ENCODE measurements at regions not wholly inside any gene's neighbourhood (a gene's known extent, or its start where the extent isn't known, plus 50 kb on each side); places are given as distances from the start of the nearest gene placed in this dataset.
"Not testable (repeated sequence)": the region's sequence is repeated elsewhere in the genome, so short reads cannot be mapped to it uniquely, and the experiment has no call there.

DNA sequence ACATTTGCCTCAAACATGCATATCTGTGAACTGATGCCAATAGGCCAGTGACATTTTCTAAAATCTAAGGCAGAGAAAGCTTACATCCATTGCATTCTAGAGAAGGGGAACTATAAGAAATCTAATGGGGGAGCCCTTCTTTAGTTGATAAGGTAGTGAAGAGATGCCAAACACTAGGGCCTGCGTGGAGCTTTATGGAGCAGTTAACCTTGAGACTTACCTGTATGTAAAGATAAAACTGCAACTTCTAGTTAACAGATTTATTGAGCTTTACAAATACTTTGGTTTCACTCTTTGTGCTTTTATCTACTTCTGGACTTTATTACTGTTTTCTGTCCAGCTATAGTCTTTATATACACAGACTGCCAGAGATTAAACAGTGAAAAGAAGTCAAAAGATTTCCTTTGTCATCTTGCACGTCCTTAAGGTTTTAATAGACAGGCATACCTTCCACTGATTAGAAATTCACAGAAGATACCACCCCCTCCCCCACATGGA is 457.6 kb downstream of the KLF12 start:
- no peak for DNase-seq (ENCODE audit: low read depth)

DNA sequence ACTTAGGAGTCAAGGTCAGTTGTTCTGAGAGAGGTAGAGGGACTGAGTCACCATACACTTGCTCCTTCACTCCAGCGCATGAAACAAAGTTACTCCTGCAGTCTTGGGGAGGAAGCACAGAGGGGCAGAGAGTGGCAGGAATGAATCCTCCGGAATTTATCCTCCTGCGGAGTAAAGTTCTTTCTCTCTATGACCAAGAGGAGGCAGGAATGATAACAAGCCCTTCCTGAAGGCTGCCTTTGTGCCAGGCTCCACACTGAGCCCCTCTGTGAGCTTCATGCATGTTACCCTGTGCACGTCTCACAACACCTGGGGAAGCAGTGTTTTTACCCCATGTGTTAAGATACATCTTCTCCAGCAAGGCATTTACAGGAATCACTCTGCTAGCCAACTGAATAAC is 458.4 kb downstream of the KLF12 start:
- no peak for DNase-seq (ENCODE audit: low read depth)

DNA sequence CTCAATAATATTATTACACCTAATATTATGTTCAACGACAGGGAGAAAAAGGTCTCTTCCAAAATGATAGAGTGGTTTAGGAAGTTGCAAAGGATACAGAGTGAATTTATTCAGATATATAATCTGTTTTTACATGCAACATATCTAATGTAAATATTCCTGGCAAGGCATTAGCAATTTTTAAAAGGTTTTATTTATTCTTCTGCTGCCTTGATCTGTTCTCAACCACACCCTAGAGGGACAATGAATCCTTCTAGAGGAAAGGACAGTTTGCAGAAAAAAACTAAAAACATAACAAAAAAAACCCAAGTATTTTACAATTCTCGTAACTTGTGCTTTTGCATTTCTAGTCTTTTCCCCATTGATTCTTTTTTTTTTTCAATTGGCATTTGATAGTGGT is 459.6 kb downstream of the KLF12 start:
- no peak for DNase-seq (ENCODE audit: low read depth)

DNA sequence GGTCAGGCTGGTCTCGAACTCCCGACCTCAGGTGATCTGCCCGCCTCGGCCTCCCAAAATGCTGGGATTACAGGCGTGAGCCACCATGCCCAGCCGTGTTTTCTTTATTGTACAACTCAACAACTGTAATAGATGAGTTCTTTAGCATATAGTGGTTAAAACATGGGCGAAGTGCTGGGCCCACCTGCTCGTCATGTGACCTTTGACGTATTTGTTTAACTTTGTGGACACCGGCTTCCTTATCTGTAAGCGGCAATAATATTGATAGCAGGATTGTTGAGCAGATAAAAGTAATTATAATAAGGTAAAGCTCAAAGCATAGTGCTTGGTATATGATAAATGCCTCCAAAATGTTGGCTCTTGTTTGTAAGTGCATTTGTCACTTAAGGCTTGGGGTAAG is 460.3 kb downstream of the KLF12 start:
- no peak for DNase-seq (ENCODE audit: low read depth)

DNA sequence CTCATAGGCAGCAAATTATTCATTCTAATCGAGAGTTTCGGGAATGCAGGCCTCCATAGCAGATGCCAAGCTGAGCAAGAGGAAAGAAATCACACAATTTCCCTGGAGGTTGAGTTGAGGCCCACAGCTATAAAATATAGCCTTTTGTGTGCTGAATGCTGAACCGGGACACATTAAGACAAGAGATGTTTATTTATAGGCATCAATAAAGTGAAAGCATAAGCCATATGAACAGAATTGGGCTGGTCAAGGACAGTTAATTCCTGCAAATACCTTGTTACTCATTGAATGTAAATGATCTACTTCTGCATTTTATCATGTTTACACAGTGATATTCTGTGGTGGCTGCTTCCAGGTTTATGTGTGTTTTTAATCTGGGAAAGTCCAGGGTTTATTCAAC is 461.7 kb downstream of the KLF12 start:
- no peak for DNase-seq (ENCODE audit: low read depth)

DNA sequence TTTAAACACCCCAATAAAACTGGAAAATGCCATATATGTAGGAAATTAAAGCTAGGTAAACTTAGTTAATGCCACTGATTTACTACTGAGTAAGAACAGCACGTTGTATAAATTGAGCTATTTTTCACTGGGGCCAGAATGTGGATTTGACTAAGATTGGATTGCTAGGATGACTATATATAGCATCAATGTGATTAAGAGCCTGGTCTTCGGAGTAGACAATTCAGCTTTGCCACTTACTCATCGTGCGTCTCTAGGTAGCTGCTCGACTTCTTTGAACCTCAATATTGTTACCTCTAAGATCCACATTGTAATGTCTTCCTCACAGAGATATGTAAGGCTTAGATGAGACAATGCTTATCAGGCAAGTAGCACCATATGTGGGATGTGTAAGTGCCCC is 462.5 kb downstream of the KLF12 start:
- DNase-seq (ENCODE audit: low read depth), result no peak

DNA sequence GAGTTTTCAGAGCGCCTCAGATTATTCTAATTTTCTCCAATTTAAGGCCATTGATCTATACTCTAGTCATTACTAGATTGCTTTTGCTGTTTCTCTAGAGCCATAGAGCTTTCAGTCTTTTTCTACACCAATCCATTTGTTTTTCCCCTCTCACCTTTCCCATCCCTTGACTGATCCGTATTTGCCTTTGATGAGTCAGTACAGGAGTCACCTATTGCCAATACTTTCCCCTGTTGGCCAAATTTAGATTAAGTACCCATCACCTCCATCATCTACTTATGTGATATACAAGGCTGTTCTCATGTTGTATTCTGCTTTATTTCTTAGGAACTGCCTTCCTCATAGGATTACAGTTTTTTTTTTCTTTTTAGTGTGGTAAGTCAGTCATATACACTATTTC is 463.2 kb downstream of the KLF12 start:
- no peak for DNase-seq (ENCODE audit: low read depth)

DNA sequence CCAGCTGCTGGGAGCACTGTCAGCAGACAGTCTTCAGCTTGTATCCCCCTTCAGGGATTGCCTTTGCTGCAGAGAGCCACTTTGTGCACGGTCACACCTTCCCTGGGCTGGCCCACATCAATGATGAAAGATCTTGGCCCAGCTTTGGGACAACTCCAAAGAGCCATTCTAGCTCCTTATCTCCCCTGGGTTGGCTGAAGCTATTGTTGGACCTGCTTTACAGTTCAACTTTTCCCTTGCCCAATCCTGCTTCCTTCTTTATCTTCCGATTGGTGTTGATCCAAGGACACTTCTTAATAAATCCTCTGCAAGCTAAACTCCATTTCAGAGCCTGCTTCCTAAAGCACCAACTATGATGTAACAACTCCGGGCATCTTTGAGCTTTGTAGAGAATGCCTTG is 466.4 kb downstream of the KLF12 start:
- DNase-seq (ENCODE audit: low read depth), result no peak

DNA sequence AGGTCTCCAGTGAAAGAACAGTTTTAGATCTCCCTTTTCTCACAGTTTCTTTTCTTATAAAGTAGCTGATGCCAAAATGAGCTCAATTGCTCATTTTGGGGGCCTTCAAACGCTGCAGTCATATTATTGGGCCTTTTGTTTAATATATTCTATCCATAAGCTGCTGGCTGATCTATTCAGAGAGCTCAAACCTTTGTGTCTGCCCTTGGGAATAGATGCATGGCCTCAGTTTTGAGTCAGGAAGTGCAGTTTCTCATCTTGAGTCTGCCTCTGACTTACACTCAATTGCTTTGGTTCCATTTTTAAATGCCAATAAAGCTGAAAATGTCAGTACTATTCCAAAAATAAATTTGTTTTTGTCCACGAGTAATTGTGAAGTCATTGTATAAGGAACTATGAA is 468.9 kb downstream of the KLF12 start:
- DNase-seq (ENCODE audit: low read depth), result no peak

DNA sequence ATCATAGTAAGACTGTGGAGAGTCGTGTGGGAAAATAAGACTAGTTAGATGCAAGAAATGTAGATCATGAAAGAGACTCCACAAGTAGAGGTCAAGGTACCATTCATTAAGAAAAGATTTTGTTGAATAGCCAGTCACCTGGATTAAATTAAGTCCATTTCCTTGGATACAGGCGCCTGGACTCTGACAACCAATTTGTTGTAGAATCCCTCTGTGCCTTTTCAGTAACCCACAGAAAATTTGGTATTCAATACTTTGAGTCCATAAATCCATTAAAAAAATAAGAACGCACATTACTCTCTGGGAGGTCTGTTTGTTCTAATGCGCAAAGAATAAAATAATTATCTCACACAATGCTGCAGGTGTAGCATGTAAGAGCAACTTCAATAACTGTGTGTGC is 469.4 kb downstream of the KLF12 start:
- no peak for DNase-seq (ENCODE audit: low read depth)

DNA sequence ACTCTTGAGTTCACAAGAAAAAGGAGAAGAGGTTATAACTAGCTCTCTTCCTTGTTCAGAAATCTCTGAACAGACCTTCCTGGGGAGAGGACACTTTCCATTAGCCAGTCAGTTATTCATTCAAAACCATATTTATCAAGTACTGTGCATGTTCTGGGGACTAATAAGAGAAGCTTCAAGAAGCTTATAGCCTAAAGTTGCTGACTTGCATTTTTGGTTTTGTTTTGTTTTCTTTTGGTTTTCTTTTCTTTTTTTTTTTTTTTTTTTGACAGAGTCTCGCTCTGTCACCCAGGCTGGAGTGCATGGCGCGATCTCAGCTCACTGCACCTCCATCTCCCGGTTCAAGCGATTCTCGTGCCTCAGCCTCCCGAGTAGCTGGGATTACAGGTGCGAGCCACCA is 471.4 kb downstream of the KLF12 start:
- no peak for DNase-seq (ENCODE audit: low read depth)

DNA sequence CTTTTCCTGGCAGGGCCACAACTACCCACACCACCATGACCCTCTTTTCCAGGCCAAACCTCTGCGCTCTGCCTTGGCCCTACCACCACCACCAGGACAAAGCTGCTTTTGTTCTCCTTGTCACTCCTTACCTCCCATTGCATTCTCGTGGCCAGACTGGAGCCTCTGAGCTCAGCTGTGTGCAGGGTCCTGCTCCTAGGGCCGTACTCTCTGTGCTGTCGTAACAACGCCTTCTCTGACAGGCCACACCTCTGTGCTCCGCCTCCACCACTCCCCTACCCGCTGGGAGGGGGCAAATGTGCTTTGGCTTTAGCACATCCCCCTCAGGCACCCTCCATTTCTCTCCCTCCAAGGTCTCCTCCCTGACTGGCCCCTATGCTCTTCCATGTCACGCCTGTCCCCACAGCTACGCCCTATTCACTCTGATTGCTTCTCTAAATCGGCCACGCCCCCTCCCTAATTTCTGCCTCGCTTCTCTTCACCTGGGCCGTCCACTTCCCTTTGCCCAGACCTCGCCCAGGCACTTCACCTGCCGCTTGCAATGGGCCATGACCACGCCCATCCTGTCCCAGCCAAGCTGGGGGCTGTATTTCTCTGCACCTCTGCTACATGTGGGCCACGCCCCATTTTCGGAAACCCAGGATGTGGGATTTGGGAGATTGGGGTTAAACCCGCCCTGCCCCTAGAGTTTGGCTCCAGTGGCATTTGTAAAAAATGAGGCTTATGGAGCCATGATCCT is 472.3 kb downstream of the KLF12 start:
- DNase-seq (ENCODE audit: low read depth), result no peak

DNA sequence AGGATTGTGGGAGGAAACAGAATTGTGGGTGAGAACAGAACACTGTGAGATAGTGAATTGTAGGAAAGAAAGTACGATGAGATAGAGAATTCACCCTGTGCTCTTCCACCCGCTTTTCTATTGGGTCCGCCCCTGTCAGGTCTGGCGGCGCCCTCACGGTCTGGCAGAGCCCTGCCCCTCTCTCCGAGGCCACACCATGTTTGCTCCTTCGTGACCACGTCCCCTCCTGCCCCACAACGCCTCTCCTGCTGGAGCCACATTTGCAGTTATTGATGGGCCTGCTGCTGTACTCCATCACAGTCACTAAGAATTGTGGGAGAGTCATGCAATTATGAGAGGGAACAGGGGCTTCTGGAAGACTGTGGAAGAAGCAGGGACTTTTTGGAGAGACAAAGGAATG is 473.1 kb downstream of the KLF12 start:
- no peak for DNase-seq (ENCODE audit: low read depth)

DNA sequence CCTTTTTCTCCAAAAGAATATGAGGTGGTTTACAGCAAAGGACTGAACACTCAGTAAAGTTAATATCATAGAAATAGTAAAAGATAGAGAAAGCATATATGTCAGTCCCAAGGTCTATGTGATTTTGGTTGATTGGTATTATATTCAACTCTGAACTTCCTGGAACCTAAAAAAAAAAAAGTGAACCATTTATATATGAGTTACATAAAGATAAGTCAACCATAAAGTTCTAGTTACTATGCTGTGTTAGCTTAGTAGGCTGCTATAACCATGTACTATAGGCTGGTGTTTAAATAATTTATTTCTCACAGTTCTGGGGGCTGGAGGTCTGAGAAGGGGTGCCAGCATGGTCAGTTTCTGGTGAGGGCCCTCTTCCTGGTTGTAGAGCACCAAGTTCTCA is 475.6 kb downstream of the KLF12 start:
- DNase-seq (ENCODE audit: low read depth), result no peak

DNA sequence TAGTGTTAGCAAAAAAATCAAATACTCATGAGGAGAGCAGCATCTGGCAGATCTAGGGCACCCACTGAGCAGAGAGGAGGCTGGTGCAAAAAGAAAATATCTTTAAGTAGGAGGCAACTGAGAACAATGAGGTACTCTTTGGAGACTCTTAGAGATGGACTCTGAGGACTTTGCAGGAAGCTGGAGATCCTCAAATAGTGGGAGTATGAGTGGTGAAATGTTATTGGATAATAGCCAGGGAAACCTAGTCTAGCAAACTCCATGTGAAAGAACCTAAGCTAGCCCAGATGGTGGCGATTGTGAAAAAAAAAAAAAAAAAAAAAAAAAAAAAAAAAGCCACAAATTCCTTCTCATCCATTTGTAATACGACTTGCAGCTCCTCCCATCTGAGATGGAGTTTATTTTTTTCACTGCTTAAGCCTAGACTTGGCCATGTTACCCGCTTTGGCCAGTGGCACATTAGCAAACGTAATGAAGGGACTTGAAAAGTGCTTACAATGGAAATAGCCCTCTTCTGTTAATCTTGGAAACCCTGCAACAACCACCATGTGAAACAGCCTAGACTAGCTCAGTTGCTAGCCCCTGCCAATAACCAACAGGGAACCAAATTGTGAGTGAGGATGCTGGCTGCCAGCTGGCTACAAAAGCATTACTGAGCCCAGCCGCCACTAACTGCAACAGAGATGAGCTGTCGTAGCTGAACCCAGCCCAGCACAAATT is 476.2 kb downstream of the KLF12 start:
- no peak for DNase-seq (ENCODE audit: low read depth)

DNA sequence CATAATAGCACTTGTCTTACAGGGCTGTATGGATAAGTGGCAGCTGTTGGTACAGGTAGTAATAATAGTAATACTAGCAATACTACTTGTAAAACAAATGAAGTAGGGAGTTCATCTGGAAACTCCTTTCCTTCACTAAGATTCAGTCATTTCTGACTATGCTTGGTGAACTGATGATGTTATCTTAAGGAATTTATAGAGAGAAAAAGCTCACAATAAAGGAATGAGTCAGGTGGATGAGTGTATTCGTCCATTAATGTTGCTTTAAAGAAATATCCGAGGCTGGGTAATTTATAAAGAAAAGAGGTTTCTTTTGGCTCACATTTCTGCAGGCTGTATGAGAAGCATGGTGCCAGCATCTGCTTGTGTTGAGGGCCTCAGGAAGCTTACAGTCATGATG is 477.3 kb downstream of the KLF12 start:
- no peak for DNase-seq (ENCODE audit: low read depth)

DNA sequence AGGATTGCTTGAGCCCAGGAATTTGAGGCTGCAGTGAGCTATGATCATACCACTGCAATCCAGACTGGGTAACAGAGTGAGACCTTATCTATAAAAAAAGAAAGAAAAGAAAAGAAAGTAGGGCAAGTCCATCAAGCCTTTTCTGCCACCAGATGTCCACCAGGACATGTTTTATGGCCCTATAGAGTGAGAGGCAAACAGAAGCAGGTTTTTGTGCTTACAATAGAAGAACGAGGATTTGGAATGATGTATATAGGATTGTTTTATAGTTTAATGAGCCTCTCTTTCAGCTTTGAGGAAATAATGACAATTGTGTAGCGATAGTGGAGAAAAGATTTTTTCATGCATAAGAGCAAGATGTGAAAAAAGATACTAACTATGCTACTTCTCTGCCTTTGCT is 480.5 kb downstream of the KLF12 start:
- DNase-seq (ENCODE audit: low read depth), result no peak

DNA sequence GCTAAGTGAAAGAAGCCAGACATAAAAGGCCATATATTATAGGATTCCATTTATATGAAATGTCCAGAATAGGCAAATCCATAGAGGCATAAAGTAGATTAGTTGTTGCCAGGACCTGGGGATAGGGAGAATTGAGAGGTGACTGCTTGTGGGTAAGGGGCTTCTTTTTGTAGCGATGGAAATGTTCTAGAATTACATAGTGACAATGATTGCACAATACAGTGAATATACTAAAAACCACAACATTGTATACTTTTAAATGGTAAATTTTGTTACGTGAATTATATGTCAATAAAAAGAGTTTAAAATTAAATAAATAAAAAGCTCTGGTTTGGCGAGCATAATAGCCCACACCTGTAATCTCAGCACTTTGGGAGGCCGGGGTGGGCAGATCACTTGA is 486.8 kb downstream of the KLF12 start:
- DNase-seq (ENCODE audit: low read depth), result no peak

DNA sequence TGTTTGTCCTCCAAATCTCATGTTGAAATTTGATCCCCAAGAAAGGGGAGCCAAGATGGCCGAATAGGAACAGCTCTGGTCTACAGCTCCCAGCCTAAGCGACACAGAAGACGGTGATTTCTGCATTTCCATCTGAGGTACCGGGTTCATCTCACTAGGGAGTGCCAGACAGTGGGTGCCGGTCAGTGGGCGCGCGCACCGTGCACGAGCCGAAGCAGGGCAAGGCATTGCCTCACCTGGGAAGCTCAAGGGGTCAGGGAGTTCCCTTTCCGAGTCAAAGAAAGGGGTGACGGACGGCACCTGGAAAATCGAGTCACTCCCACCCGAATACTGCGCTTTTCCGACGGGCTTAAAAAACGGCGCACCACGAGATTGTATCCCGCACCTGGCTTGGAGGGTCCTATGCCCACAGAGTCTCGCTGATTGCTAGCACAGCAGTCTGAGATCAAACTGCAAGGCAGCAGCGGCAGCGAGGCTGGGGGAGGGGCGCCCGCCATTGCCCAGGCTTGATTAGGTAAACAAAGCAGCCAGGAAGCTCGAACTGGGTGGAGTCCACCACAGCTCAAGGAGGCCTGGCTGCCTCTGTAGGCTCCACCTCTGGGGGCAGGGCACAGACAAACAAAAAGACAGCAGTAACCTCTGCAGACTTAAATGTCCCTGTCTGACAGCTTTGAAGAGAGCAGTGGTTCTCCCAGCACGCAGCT is 493.6 kb downstream of the KLF12 start:
- not testable (repeated sequence) for DNase-seq (ENCODE audit: low read depth)

DNA sequence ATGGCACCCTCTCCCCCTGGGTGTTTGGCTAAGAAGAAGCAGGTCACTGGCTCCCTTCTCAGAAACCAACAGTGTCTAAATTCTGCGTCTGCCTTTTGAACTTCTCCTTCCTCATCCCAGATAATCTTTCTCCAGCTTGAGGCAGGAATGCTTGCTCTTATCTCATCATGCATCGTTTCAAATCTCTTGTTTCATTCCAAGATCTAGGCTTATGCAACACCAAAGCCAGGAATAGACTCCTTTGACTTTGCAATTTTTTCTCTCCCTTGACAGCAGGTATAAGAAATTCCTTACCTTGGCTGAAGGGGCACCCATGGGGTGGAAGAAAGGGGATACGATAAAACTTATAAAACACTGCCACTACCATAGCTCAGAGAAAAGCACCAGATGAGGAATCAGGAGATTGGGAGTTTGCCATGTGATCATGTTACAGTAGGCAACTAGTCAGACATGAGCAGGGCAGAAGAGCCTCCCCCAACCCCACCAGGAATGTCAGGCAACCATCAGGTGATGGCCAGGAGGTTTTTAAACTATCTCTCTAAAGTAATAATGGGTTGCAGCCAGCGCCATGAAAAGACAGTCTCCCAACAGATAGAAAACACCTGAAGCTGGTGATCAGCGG is 498.9 kb downstream of the KLF12 start:
- no peak for DNase-seq (ENCODE audit: low read depth)

DNA sequence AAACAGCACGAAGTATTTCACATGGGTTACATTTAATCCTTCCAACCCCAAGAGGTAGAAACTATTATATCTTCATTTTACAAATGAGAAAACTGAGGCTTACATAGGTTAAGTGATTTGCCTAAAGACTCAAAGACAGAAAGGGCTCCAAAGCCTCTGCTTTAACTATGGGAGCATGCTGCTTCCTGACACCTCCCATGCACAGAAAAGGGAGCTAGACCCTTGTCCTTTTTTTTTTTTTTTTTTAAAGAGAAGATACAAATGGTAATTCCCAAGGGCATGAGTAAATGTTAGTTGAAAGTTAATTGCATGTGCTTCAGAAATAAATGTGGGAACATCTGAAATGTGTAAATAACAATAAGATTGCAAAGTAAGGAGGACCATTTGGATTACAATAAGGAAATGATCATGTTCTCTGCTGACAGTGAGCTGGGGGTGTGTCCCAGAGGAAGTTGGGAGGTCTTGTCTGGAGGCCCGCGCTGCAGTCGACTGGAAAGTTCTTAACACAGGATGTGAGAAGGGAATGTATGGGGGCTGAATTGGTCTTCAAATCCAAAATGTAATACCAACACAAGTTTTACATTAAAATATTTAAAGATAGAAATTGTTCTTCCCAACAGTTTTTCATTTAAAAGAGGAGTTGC is 500.3 kb downstream of the KLF12 start:
- DNase-seq (ENCODE audit: low read depth), result no peak

DNA sequence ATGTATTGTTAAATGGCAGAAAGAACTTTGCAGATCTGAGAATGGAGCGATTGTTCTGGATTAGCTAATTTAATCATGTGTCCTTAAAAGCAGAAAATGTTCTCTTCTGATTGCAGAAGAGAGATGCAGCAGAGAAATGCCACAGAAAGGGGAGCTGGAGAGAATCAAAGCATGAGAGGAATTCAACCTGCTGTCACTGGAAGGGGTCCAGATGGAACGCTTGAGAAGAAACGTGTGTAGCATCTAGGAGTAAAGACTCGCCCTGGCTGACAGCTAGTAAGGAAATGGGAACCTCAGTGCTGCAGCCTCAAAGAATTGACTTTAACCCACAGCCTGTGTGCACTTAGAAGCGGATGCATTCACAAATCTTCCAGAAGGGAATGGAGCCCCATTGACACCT is 502.8 kb downstream of the KLF12 start:
- no peak for DNase-seq (ENCODE audit: low read depth)

All from RPMI7951 (cell line).